Activated naive CD4-positive, alpha-beta T cell treated with anti-CD3 and anti-CD28 coated beads, Interleukin-2, amount 50 U/mL, for 72 hours (primary cell): ENCODE measurements at regions not wholly inside any gene's neighbourhood (a gene's known extent, or its start where the extent isn't known, plus 50 kb on each side); places are given as distances from the start of the nearest gene placed in this dataset.

Experiments used
- ATAC-seq, 2 donors: fragments of 150-1000 bp; cut with Tn5 transposase; 2 replicates each; pipeline ENCODE4 v1.10.0; 2021; ENCODE audit warnings: mild to moderate bottlenecking in 2 of 2, moderate library complexity in 2 of 2
- DNase-seq, 2 donors: peaks; one replicate each; pipeline ENCODE4 v3.0.0; 2021 to 2022; ENCODE audit warnings: low spot score in 2 of 2
- H3K27ac Mint-ChIP-seq, 2 donors: one replicate each; pipeline ENCODE4 v1.8.0; 2022; ENCODE audit warnings: mild to moderate bottlenecking in 2 of 2, mixed read lengths in 2 of 2
- H3K36me3 Mint-ChIP-seq, 2 donors: one replicate each; pipeline ENCODE4 v1.8.0; 2022; ENCODE audit warnings: mixed read lengths in 2 of 2
- H3K9me3 Mint-ChIP-seq, 2 donors: one replicate each; pipeline ENCODE4 v1.8.0; 2022; ENCODE audit warnings: mixed read lengths in 2 of 2

- DNase-seq (no peak), ATAC-seq (no peak)
- Mint-ChIP-seq H3K27ac (no peak overlapping the region), H3K9me3 (no peaks in the 10 kb centered on the region), H3K36me3 (no peaks in the 10 kb centered on the region)
Measured at GRCh38 chr10:131452926-131453720, 141.6 kb upstream of the TCERG1L start.

- no peaks in the 10 kb centered on the region for H3K36me3 Mint-ChIP-seq
- H3K27ac Mint-ChIP-seq, result peak overlapping the region in 1 of 2 donors; percentile 69
- no peaks in the 10 kb centered on the region for H3K9me3 Mint-ChIP-seq
- ATAC-seq (peak; percentile 44 to 82), DNase-seq (peak in 1 of 2 donors; percentile 87)
Measured at GRCh38 chr10:131453721-131454634, 142.5 kb upstream of the TCERG1L start.

GRCh38 chr10:131456411-131456810, 144.9 kb upstream of the TCERG1L start:
- DNase-seq, result no peak

GRCh38 chr10:131461093-131461492, 149.6 kb upstream of the TCERG1L start:
- Mint-ChIP-seq H3K9me3 (no peaks in the 10 kb centered on the region), H3K36me3 (no peaks in the 10 kb centered on the region), H3K27ac (no peak overlapping the region)
- no peak for DNase-seq
- no peak for ATAC-seq

More at GRCh38 chr10:131456411-131456810, 144.9 kb upstream of the TCERG1L start:
- no peak for ATAC-seq
- Mint-ChIP-seq H3K27ac (no peak overlapping the region), H3K9me3 (no peaks in the 10 kb centered on the region), H3K36me3 (no peaks in the 10 kb centered on the region)

- Mint-ChIP-seq H3K27ac (no peak overlapping the region), H3K9me3 (no peaks in the 10 kb centered on the region), H3K36me3 (no peaks in the 10 kb centered on the region)
- ATAC-seq (no peak), DNase-seq (no peak)
Measured at GRCh38 chr10:131464789-131465188, 153.3 kb upstream of the TCERG1L start.

GRCh38 chr10:131469551-131469950, 158.0 kb upstream of the TCERG1L start:
- Mint-ChIP-seq H3K36me3 (no peaks in the 10 kb centered on the region), H3K9me3 (no peaks in the 10 kb centered on the region), H3K27ac (no peak overlapping the region)
- ATAC-seq, result no peak
- DNase-seq, result no peak

- Mint-ChIP-seq H3K9me3 (no peaks in the 10 kb centered on the region), H3K27ac (no peak overlapping the region), H3K36me3 (no peaks in the 10 kb centered on the region)
- no peak for DNase-seq
- ATAC-seq, result no peak
Measured at GRCh38 chr10:131473645-131474044, 162.1 kb upstream of the TCERG1L start.

GRCh38 chr10:131474416-131474815, 162.9 kb upstream of the TCERG1L start:
- ATAC-seq, result no peak
- no peak for DNase-seq
- Mint-ChIP-seq H3K9me3 (no peaks in the 10 kb centered on the region), H3K36me3 (no peaks in the 10 kb centered on the region), H3K27ac (no peak overlapping the region)

- Mint-ChIP-seq H3K9me3 (no peaks in the 10 kb centered on the region), H3K27ac (no peak overlapping the region), H3K36me3 (no peaks in the 10 kb centered on the region)
- ATAC-seq (no peak), DNase-seq (no peak)
Measured at GRCh38 chr10:131475043-131475442, 163.5 kb upstream of the TCERG1L start.

- DNase-seq (no peak), ATAC-seq (no peak)
- H3K27ac Mint-ChIP-seq, result no peak overlapping the region
- H3K9me3 Mint-ChIP-seq, result no peaks in the 10 kb centered on the region
- no peaks in the 10 kb centered on the region for H3K36me3 Mint-ChIP-seq
Measured at GRCh38 chr10:131475803-131476202, 164.3 kb upstream of the TCERG1L start.

- Mint-ChIP-seq H3K9me3 (peaks cover 5% of the 10 kb centered on the region in 2 donors), H3K36me3 (no peaks in the 10 kb centered on the region), H3K27ac (no peak overlapping the region)
- no peak for DNase-seq
- ATAC-seq, result no peak
Measured at GRCh38 chr10:131477457-131478121, 166.1 kb upstream of the TCERG1L start.

- Mint-ChIP-seq H3K36me3 (no peaks in the 10 kb centered on the region), H3K9me3 (peaks cover 12 to 13% of the 10 kb centered on the region in 2 donors), H3K27ac (no peak overlapping the region)
- ATAC-seq (no peak), DNase-seq (no peak)
Measured at GRCh38 chr10:131478377-131478989, 167.0 kb upstream of the TCERG1L start.

GRCh38 chr10:131480066-131480465, 168.5 kb upstream of the TCERG1L start:
- peaks cover 13 to 17% of the 10 kb centered on the region in 2 donors for H3K9me3 Mint-ChIP-seq
- ATAC-seq, result no peak
- H3K36me3 Mint-ChIP-seq, result no peaks in the 10 kb centered on the region
- DNase-seq, result no peak
- no peak overlapping the region for H3K27ac Mint-ChIP-seq

- no peaks in the 10 kb centered on the region for H3K36me3 Mint-ChIP-seq
- no peak overlapping the region for H3K27ac Mint-ChIP-seq
- H3K9me3 Mint-ChIP-seq, result peaks cover 13 to 17% of the 10 kb centered on the region in 2 donors
- ATAC-seq, result no peak
- no peak for DNase-seq
Measured at GRCh38 chr10:131480861-131481260, 169.3 kb upstream of the TCERG1L start.

- no peak overlapping the region for H3K27ac Mint-ChIP-seq
- ATAC-seq (no peak), DNase-seq (no peak)
- H3K9me3 Mint-ChIP-seq, result peaks cover 17 to 24% of the 10 kb centered on the region in 2 donors
- no peaks in the 10 kb centered on the region for H3K36me3 Mint-ChIP-seq
Measured at GRCh38 chr10:131485732-131486131, 174.2 kb upstream of the TCERG1L start.

- no peaks in the 10 kb centered on the region for H3K36me3 Mint-ChIP-seq
- peaks cover 11 to 19% of the 10 kb centered on the region in 2 donors for H3K9me3 Mint-ChIP-seq
- no peak overlapping the region for H3K27ac Mint-ChIP-seq
- ATAC-seq, result no peak
- DNase-seq, result no peak
Measured at GRCh38 chr10:131487822-131488221, 176.3 kb upstream of the TCERG1L start.
